COR-L47 (cell line): ENCODE measurements at regions not wholly inside any gene's neighbourhood (a gene's known extent, or its start where the extent isn't known, plus 50 kb on each side); places are given as distances from the start of the nearest gene placed in this dataset.
"Not testable (repeated sequence)": the region's sequence is repeated elsewhere in the genome, so short reads cannot be mapped to it uniquely, and the experiment has no call there.

Source experiments
- DNase-seq: peaks from one replicate; lab custom pipeline; 2025; lab: John Stamatoyannopoulos, UW

DNA sequence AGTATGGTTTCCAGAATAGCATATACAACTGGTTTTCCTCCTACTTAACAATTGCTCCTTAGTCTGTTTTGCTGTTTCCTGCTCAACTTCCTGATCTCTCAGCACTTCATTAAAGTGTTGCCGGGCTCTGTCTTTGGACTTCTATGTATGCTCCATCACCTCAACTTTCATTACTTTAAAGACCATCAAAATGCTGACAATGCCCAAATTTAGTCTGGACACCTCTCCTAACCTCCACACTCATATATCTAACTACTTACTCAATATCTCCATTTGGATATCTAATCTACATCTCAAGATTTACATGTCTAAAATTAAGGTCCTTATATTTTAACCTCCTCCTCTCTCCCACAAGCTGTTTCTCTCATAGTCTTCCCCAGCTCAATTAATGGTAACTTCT lies 54.4 kb upstream of the LGR5 start:
- DNase-seq, result no peak

DNA sequence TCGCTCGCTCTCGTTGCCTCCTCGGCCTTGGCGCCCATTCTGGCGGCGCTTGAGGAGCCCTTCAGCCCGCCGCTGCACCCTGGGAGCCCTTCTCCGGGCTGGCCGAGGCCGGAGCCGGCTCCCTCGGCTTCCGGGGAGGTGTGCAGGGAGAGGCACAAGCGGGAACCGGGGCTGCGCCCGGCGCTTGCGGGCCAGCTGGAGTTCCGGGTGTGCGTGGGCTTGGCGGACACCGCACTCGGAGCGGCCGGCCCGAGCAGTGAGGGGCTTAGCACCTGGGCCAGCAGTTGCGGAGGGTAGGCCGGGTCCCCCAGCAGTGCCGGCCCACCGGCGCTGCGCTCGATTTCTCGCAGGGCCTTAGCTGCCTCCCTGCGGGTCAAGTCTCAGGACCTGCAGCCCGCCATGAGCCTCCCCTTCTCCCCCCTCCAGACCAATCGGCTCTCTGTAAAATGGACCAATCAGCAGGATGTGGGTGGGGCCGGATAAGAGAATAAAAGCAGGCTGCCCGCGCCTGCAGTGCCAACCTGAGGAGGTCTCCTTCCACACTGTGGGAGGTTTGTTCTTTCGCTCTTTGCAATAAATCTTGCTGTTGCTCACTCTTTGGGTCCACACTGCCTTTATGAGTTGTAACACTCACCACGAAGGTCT lies 62.8 kb upstream of the LGR5 start:
- not testable (repeated sequence) for DNase-seq

DNA sequence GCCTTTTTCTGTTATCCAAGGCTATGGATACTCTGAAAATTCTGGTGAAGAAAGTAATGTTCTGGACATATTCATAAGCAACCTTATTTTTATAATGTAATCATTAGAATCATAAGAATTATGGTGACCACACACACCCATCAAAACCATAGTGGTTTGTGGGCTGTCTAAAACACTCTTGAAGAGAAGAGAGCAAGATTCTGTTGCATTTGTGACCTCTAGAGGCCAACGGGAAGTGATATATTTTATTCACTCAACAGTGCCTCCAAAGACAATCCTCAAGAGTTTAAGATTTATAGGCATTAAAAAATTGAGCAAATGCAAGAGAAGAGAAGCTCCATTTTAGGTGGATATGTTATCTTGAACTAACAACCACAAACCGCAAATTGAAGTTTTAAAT lies 68.5 kb upstream of the LGR5 start:
- DNase-seq, result no peak

GRCh38 chr12:71360013-71360412 lies 79.6 kb upstream of the LGR5 start:
- no peak for DNase-seq

DNA sequence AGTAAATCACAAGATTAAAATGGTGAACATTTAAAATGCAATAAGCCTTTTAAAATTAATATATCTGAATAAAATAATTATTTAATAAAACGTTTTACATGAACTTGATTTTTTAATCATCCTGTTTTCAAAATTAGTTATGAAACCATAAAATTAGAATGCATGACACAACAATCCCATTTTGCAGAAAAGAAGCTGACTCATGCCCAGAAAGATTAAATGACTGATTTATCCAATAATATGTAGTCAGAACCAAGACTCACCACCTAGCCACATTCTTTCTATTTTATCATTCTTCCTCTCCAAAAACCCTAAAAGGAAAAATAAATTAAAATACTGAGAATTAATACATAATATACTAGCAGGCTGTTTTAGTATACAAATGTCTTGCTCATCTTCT lies 83.0 kb upstream of the LGR5 start:
- no peak for DNase-seq

GRCh38 chr12:71354871-71355270 lies 84.7 kb upstream of the LGR5 start:
- no peak for DNase-seq

DNA sequence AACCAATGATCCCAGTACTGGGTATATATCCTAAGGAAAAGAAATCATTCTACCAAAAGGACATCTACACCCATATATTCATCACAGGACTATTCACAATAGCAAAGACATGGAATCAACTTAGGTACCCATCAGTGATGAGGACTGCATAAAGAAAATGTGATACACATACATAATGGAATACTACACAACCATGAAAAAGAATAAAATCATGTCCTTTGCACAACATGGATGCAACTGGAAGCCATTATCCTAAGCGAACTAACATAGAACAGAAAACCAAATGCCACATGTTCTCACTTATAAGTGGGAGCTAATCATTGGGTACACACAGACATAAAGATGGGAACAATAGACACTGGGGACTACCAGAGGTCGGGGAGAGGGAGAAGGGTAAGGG lies 86.0 kb upstream of the LGR5 start:
- no peak for DNase-seq

DNA sequence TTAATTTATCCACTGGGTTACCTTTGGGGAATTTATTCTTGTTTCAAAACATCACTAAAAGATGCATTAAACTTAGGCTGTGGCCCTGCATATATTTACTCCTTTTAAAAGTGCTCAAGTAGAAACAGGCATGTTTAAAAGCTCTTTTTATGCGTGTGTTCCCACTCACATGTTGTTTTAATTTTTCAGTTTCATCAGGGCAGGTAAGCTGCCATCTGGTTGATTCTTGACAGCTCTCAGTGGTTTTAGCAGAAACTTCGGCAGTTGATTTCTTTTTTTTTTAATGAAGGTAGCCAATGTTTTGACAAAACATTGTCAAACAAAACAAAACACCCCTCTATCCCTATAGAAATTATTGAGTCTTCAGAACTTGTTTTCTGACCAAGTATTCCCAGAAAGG lies 89.6 kb upstream of the LGR5 start:
- no peak for DNase-seq

GRCh38 chr12:71338933-71339332 lies 100.7 kb upstream of the LGR5 start:
- no peak for DNase-seq

DNA sequence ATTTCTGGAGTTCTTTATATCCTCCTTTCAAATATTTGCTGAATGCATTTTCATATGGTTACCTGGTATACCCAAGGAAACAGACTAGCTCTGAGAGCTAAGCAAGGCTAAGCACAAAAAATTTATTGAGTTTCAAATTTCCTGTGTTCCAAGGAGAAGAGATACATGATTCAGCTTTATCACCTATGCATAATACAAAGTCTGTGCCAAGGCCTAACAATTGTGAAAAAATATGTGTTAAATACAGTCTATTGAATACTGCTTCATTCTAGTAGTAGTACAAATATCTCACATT lies 103.7 kb upstream of the LGR5 start:
- DNase-seq, result no peak

- DNase-seq, result no peak
These were observed 104.2 kb upstream of the LGR5 start for GRCh38 chr12:71335151-71335962.

GRCh38 chr12:71333418-71333817 lies 106.2 kb upstream of the LGR5 start:
- no peak for DNase-seq

DNA sequence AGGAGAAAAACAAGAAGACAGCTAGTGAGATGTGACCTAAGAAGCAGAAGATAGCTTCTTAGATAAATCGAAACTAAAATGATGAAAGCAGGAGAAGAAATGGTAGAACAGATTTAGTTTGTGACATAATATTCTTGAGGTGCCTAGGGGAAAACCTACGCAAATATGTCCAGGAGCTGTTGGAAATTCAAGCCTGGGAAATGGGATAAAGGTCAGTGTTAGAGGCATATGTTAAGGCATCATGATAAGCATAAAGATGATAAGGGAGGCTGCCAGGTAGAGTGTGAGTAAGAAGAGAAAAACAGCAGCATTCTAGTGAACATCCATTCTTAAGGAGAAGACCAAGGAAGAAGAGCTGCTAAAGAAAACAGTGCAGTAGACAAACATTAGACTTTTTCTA lies 109.6 kb upstream of the LGR5 start:
- no peak for DNase-seq

DNA sequence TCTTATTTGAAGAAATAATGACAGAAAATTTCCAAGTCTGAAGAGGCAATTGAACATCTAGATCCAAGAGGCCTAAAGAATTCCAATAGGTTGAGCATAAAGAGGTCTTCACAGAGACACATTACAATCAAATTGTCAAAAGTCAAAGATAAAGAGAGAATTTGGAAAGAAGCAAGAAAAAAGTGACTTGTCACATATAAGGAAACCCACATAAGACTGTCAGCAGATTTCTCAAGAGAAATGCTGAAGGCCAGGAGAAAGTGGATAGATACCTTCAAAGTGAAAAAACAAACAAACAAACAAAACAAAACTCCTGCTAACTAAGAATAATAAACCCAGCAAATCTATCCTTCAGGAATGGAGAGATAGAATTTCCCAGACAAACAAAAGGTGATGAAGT lies 118.1 kb upstream of the LGR5 start:
- no peak for DNase-seq

GRCh38 chr12:71321130-71321529 lies 118.5 kb upstream of the LGR5 start:
- no peak for DNase-seq

- no peak for DNase-seq
These were observed 124.1 kb upstream of the LGR5 start for GRCh38 chr12:71315328-71315985.

- DNase-seq, result no peak
These were observed 126.7 kb upstream of the LGR5 start for GRCh38 chr12:71312768-71313403.

GRCh38 chr12:71311611-71312010 lies 128.0 kb upstream of the LGR5 start:
- not testable (repeated sequence) for DNase-seq

DNA sequence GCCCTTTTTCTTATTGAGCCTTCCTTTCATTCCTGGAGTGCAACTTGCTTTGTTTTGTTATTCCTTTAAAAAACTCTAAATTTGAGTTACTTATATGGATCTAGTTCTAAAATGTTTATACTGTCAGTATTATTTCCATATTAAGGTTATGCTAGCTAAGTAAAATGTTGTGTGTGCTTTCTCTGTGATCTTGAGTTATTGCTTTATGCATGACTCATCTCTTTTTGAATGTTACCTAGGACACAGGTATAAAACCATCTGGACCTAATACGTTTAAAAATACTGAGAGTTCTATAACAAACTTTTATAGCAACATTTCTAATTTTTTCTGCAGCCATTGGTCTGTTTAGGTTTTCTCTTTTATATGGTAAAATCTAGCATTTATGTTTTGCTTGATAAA lies 132.8 kb upstream of the LGR5 start:
- DNase-seq, result no peak

- DNase-seq, result no peak
These were observed 135.3 kb upstream of the LGR5 start for GRCh38 chr12:71304306-71304705.

DNA sequence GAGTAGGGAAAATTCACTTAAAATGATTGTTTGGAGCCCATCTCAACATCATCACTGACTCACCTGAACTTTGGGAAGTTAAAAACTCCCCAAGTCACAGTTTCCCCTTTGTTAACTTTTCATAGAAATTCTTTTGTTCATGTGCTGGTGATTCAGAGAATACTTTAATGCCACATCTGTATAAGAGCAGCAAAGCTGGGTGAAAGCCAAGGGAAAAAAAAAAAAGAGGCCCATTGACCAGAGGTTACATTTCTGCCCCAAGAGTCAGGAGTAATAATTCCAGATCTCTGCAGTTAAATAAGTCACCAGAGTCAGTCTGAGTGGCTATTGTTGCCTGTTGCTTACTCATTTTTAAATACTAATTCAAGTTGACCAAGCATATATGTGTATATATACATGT lies 136.4 kb upstream of the LGR5 start:
- DNase-seq, result no peak

DNA sequence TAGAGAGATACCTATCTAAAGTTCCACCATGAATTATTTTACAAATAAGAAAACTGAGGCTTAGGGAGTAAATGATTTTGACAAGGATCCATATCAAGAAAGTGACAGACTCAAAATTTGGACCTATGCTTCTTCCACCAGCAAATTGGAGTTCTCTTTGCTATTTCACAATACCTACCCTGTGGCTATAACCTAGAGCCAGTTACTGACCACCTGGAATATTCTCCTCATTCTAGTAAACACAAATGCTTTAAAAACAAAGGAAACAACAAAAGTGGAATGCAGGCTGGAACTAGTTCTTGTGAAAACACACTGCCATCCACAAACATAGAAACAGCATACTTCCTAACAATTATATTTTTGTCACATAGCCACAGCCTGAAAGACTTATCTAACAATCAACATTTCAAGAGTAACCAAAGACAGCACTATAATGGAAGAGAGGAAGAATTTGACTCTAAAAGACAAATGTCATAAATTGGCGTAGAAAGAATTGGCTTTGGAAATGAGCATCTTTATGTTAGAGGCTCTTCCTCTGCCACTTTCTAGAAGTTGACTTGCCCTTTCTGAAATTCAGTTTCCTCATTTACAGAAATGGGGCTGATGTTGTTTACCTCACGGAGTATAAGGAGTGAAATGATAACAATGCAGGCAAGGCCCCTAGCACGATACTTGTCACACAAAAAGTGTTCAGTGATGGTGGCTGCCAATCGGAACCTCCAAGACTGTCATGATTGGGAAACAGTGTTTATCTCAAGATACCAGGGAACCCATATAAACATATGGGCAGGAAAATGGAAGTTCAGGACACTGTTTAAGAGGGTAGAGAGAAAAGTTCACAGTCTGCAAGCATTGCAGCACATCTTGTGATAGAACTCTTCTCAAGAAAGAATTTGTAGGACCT lies 138.6 kb upstream of the LGR5 start:
- no peak for DNase-seq
